Left cardiac atrium (tissue), 4 donors: ENCODE measurements at regions not wholly inside any gene's neighbourhood (a gene's known extent, or its start where the extent isn't known, plus 50 kb on each side); places are given as distances from the start of the nearest gene placed in this dataset.
"Not testable (repeated sequence)": the region's sequence is repeated elsewhere in the genome, so short reads cannot be mapped to it uniquely, and the experiment has no call there.

ENCODE experiments used
- ATAC-seq, 2 donors: fragments of 200-7000 bp; cut with Tn5 transposase; one replicate each; pipeline ENCODE4 v1.9.1; 2020; ENCODE audit warnings: mild to moderate bottlenecking in 2 of 2, moderate library complexity in 2 of 2
- DNase-seq: peaks from one replicate; pipeline ENCODE4 v3.0.0-alpha.2; 2020
- intact Hi-C, 2 donors: fragments of 100-400 bp; cut with DNase I; formaldehyde crosslinking; loops; one replicate each; pipeline versions ENCODE4 v1.14.1 to v1.15.1; 2022 to 2023
- donor health status: DM: no; HTN: yes; CAD: no.
- donor health status: DM: no; HTN: yes; CAD: no; lungs with severe emphysema.
- donor health status: DM: yes; HTN: yes; CAD: no.
- donor health status: Dilated cardiomyopathy.

- intact Hi-C loops: no loop called here
- ATAC-seq: no peak
- DNase-seq: no peak
Observed at GRCh38 chr1:244154872-244155531, 103.9 kb downstream of the ZBTB18 start.

GRCh38 chr1:244155661-244156060 is 104.6 kb downstream of the ZBTB18 start:
- intact Hi-C loops: no loop called here
- DNase-seq: no peak
- no peak for ATAC-seq

GRCh38 chr1:244156617-244157016 is 105.5 kb downstream of the ZBTB18 start:
- intact Hi-C loops, ATAC-seq, DNase-seq: not testable (repeated sequence)

- intact Hi-C loops: no loop called here
- DNase-seq: no peak
- ATAC-seq: no peak
Observed at GRCh38 chr1:244157731-244158438, 106.8 kb downstream of the ZBTB18 start.

GRCh38 chr1:244159646-244160045 is 108.6 kb downstream of the ZBTB18 start:
- ATAC-seq (no peak), DNase-seq (no peak)
- intact Hi-C loops: no loop called here

GRCh38 chr1:244160455-244161235 is 109.6 kb downstream of the ZBTB18 start:
- intact Hi-C loops: no loop called here

GRCh38 chr1:244161236-244161510 is 110.1 kb downstream of the ZBTB18 start:
- intact Hi-C loops: no loop called here
- ATAC-seq: no peak
- DNase-seq: no peak

More at GRCh38 chr1:244160455-244161235, 109.6 kb downstream of the ZBTB18 start:
- DNase-seq (no peak), ATAC-seq (no peak)

GRCh38 chr1:244162786-244163530 is 111.9 kb downstream of the ZBTB18 start:
- DNase-seq (no peak), ATAC-seq (no peak)
- intact Hi-C loops: no loop called here

- intact Hi-C loops: no loop called here
- peak; percentile 86 to 98 for ATAC-seq
- peak; percentile 68 for DNase-seq
Observed at GRCh38 chr1:244163861-244164510, 112.9 kb downstream of the ZBTB18 start.

GRCh38 chr1:244164511-244164890 is 113.4 kb downstream of the ZBTB18 start:
- no peak for ATAC-seq
- DNase-seq: no peak
- intact Hi-C loops: no loop called here

GRCh38 chr1:244165021-244165420 is 113.9 kb downstream of the ZBTB18 start:
- intact Hi-C loops: no loop called here
- DNase-seq (no peak), ATAC-seq (no peak)

GRCh38 chr1:244165701-244166100 is 114.6 kb downstream of the ZBTB18 start:
- intact Hi-C loops: no loop called here
- no peak for DNase-seq
- no peak for ATAC-seq

GRCh38 chr1:244171241-244171985 is 120.3 kb downstream of the ZBTB18 start:
- intact Hi-C loops: no loop called here
- ATAC-seq: no peak
- DNase-seq: no peak

- no peak for ATAC-seq
- intact Hi-C loops: no loop called here
- no peak for DNase-seq
Observed at GRCh38 chr1:244173240-244173639, 122.2 kb downstream of the ZBTB18 start.

GRCh38 chr1:244173769-244174168 is 122.7 kb downstream of the ZBTB18 start:
- intact Hi-C loops: no loop called here

GRCh38 chr1:244174922-244175521 is 123.9 kb downstream of the ZBTB18 start:
- DNase-seq (no peak), ATAC-seq (no peak)
- intact Hi-C loops: no loop called here

More at GRCh38 chr1:244173769-244174168, 122.7 kb downstream of the ZBTB18 start:
- no peak for DNase-seq
- no peak for ATAC-seq

GRCh38 chr1:244176201-244176600 is 125.1 kb downstream of the ZBTB18 start:
- intact Hi-C loops: no loop called here
- no peak for ATAC-seq

GRCh38 chr1:244180256-244180655 is 129.2 kb downstream of the ZBTB18 start:
- DNase-seq (no peak), ATAC-seq (no peak)
- intact Hi-C loops: no loop called here

More at GRCh38 chr1:244176201-244176600, 125.1 kb downstream of the ZBTB18 start:
- no peak for DNase-seq
